ENCODE measurements at regions not wholly inside any gene's neighbourhood (a gene's known extent, or its start where the extent isn't known, plus 50 kb on each side); places are given as distances from the start of the nearest gene placed in this dataset.

- TF ChIP-seq POLR2AphosphoS5 (IDR thresholded peaks at IDR 0.05; ENCODE audit: low read depth, low read length) (no peak), TAF1 (IDR thresholded peaks at IDR 0.05; ENCODE audit: low read depth, low read length) (no peak), POLR2A (IDR thresholded peaks at IDR 0.05; ENCODE audit: low read depth, low read length) (no peak), SPI1 (IDR thresholded peaks at IDR 0.05; ENCODE audit: low read depth, low read length) (no peak), POU2F2 (IDR thresholded peaks at IDR 0.05; ENCODE audit: low read depth, low read length) (no peak)
These were observed 967.3 kb upstream of the ADGRB3 start for GRCh38 chr6:67667637-67668422.

Data from GM12891 (cell line).